AG09309 (cell line): ENCODE measurements at regions not wholly inside any gene's neighbourhood (a gene's known extent, or its start where the extent isn't known, plus 50 kb on each side); places are given as distances from the start of the nearest gene placed in this dataset.

ENCODE experiments used
- DNase-seq: peaks from one replicate; pipeline ENCODE4 v3.0.0-alpha.2; 2010; ENCODE audit warnings: low read depth
- H3K4me3 ChIP-seq: 2 replicates; pipeline ENCODE4 v1.5.1; 2011; ENCODE audit warnings: mild to moderate bottlenecking, low read depth, low read length, moderate library complexity; ENCODE audit not compliant: control insufficient read depth
- TF ChIP-seq, protein P1 (sequence below): IDR thresholded peaks from 2 replicates; pipeline ENCODE4 v1.5.1; 2011; ENCODE audit warnings: mild to moderate bottlenecking, low read depth, low read length, inconsistent platforms; ENCODE audit not compliant: insufficient read depth, control insufficient read depth; ENCODE audit errors: missing control alignments

GRCh38 chr6:140043357-140043756 is 668.9 kb upstream of the CITED2 start:
- H3K4me3 ChIP-seq: no peak overlapping the region
- TF ChIP-seq, protein P1, sequence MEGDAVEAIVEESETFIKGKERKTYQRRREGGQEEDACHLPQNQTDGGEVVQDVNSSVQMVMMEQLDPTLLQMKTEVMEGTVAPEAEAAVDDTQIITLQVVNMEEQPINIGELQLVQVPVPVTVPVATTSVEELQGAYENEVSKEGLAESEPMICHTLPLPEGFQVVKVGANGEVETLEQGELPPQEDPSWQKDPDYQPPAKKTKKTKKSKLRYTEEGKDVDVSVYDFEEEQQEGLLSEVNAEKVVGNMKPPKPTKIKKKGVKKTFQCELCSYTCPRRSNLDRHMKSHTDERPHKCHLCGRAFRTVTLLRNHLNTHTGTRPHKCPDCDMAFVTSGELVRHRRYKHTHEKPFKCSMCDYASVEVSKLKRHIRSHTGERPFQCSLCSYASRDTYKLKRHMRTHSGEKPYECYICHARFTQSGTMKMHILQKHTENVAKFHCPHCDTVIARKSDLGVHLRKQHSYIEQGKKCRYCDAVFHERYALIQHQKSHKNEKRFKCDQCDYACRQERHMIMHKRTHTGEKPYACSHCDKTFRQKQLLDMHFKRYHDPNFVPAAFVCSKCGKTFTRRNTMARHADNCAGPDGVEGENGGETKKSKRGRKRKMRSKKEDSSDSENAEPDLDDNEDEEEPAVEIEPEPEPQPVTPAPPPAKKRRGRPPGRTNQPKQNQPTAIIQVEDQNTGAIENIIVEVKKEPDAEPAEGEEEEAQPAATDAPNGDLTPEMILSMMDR: no peak
- peak; percentile 92 for DNase-seq

- TF ChIP-seq, protein P1: no peak
- no peak for DNase-seq
Observed at GRCh38 chr6:140041571-140042332, 667.3 kb upstream of the CITED2 start.

DNA sequence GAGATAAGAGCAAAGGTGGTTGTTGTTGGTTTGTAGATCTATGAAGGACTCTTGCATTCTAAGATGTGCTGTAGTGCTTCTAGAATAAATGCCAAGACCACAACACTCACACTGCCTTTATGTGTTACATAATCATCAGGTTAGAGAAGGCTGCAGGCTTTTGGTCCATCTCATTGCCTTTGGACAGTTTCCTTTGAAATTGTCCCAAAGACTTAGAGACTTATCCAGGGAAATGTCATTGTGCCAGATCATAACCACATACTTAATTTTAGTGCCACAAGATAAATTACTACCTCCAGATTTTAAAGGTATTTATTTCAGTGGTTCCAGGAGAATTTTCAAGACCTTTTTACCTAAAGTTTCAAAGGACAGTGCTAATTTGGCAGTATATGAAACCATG is 666.6 kb upstream of the CITED2 start:
- H3K4me3 ChIP-seq: no peak overlapping the region
- no peak for DNase-seq
- TF ChIP-seq, protein P1: no peak

More at GRCh38 chr6:140041571-140042332, 667.3 kb upstream of the CITED2 start:
- H3K4me3 ChIP-seq: no peak overlapping the region

DNA sequence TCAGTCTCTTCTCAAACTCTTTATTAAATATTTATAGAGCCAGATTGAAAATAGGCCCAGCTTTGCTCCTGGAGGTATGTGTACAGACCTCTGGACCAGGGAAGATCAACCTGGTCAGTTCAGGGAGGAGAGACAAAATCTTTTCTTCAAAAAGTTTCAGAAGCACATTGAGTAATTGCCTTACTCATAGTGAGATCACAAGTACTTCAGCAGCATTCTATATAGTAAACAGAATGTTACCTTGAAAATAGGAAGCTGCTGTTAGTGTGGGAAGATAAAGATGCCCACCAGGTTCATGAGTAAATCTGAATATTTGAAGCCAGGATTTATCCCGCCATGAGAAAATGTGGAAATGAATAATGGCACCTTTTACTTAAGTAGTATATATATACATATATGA is 665.9 kb upstream of the CITED2 start:
- TF ChIP-seq, protein P1: no peak
- no peak overlapping the region for H3K4me3 ChIP-seq
- no peak for DNase-seq

DNA sequence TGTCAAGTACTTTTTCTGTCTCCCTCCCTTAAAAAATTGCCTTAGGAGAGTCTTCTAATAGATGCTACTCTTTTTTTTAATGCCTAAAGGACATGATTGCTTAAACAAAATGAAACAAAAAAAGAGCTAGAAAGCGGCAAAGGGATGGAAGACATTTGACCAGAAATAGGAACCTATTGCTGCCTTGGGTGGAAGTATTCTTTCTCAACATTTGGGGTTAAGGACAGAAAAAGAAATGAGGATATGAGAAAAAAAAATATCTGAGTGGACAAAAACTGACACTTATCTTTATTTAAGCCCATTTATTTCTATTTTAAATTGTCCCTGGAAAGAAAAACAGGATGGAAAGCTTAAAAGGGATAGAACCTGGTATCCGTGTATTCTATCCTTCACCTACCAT is 664.9 kb upstream of the CITED2 start:
- H3K4me3 ChIP-seq: no peak overlapping the region
- no peak for DNase-seq
- TF ChIP-seq, protein P1: no peak

DNA sequence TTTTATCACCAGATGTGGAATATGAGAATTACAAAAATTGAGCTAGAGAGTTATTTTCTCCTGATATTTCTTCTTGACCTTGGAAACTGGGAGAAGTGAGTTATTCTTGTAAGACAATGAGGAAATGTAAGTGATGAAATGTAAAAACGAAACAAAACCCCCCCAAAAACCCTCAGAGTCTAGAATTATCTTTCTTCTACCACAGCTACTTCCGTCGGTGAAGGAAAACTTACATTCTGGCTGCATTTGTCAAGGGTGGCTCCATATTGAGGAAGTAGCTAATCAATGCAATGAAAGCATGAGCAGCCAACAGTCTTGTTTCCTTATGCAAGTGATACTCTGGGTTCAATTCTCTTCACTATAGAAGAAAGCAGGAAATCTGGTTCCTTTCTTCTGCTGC is 661.7 kb upstream of the CITED2 start:
- TF ChIP-seq, protein P1: no peak
- no peak for DNase-seq
- no peak overlapping the region for H3K4me3 ChIP-seq

- no peak overlapping the region for H3K4me3 ChIP-seq
- TF ChIP-seq, protein P1: no peak
- no peak for DNase-seq
Observed at GRCh38 chr6:140032189-140032588, 657.7 kb upstream of the CITED2 start.
